GM12872 (cell line): ENCODE measurements at regions not wholly inside any gene's neighbourhood (a gene's known extent, or its start where the extent isn't known, plus 50 kb on each side); places are given as distances from the start of the nearest gene placed in this dataset.

ENCODE experiments used
- TF ChIP-seq, protein P1 (sequence below): IDR thresholded peaks from 3 replicates; pipeline ENCODE4 v1.5.1; 2011; ENCODE audit warnings: low read depth, mild to moderate bottlenecking, low read length, moderate library complexity; ENCODE audit not compliant: insufficient read depth

DNA sequence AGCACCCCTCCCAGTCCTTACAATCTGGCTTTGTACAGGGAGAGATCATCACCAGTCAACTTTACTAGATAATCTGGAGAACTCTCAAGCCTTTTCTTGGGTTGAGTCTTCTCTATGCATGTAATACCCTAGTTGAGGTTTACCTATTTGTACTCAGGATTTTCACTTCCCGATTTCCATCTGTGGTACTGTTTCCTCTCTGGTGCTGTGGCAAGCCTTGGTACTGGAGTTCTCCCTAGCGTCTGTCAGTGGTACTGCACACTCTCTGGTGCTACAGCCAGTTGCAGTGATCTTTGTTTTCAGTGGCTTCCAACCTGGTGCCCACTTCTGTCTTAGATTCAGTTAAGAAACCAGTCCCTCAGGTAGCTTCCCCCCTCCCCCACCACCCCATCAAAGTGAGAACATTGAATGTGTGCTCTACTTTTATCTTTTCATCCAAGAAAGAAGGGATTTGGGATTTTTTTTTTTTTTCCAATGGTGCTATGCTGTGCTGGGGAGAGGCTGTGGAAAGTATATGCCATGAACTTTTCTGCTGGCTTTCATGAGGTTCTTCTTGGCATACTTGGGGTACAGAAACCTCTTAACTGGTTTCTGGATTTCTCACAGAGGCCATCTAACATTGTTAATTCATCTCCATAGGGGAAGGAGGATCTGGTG is 69.4 kb upstream of the EVL start:
- TF ChIP-seq, protein P1, sequence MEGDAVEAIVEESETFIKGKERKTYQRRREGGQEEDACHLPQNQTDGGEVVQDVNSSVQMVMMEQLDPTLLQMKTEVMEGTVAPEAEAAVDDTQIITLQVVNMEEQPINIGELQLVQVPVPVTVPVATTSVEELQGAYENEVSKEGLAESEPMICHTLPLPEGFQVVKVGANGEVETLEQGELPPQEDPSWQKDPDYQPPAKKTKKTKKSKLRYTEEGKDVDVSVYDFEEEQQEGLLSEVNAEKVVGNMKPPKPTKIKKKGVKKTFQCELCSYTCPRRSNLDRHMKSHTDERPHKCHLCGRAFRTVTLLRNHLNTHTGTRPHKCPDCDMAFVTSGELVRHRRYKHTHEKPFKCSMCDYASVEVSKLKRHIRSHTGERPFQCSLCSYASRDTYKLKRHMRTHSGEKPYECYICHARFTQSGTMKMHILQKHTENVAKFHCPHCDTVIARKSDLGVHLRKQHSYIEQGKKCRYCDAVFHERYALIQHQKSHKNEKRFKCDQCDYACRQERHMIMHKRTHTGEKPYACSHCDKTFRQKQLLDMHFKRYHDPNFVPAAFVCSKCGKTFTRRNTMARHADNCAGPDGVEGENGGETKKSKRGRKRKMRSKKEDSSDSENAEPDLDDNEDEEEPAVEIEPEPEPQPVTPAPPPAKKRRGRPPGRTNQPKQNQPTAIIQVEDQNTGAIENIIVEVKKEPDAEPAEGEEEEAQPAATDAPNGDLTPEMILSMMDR, result peak; percentile 97

DNA sequence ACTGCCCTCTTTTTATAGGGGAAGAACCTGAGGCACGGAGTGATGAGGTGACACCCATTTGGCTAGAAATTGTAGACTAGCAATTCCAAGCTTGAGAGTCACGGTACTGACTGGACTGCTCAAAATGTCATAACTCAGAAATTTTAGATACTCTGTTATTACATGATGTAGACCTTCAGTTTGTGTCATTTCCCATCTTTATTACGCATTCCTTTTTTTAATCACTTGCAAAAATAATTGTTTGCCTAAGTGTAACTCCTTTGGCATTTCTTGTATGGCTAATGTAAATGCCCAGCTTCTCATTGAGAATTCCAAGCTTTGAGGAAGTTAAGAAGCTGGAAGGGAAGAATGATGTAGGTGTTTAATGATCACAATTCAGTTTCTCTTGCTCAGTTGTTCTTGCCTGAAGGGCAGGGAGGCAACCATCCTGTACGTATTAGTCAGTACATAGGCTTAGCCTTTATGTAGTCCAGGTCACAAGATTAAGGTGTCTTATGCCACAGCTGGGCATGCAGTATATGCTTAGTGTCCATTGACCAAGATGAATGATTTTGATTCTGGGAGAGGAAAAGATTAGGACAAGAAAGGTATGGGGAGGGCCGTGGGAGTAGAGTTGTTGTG is 68.2 kb upstream of the EVL start:
- TF ChIP-seq, protein P1, result no peak

DNA sequence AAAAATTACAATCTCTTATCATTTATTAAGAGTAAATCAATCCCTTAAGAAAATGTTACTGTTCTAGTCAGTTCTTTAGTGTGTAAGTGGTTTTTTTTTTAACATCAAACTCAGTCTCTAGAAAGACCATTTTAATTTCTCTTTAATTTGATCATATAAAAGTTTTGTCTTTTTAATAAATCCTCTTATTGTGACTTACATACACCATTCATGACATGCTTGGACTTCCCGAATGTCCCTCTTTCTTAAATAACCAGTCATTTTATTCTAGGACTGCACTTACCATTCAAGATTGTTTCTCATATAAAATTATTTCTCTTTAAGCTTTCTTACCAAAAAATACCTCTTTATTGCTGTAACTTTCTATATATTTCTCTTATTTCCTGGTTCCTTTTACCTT is 60.8 kb upstream of the EVL start:
- TF ChIP-seq, protein P1, result no peak

DNA sequence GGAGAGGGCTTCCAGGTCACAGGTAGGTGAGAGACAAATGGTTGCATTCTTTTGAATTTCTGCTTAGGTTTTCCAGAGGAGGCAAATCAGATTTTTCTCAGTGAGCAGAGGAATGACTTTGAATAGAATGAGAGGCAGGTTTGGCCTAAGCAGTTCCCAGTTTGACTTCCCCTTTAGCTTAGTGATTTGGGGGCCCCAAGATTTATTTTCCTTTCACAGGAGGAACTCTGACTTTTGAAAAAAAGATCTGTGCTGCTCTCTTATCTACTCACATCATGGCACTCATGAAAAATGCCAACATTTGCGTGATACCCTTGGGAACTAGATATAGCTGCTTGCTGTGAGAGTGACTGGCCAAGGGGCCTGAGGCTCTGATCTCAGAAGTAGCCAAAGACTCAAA is 58.0 kb upstream of the EVL start:
- TF ChIP-seq, protein P1, result no peak

DNA sequence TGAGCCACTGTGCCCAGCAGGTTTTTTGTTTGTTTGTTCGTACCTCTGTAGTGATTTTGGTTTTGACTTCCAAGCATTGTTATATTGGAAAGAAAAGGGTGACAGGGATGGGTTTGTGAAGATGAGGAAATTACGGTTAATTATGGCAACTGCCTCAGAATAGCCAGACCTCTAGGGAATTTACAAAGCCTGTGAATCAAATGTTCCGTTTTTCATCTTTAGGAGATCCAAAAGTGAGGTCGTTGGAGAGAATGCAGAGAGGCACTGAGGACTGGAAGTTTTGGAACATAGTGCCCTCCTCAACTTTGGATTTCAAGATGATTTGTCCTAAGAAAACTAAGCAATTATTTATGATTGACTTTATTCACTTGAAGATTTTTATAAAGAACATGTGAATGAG is 54.5 kb upstream of the EVL start:
- TF ChIP-seq, protein P1, result no peak

DNA sequence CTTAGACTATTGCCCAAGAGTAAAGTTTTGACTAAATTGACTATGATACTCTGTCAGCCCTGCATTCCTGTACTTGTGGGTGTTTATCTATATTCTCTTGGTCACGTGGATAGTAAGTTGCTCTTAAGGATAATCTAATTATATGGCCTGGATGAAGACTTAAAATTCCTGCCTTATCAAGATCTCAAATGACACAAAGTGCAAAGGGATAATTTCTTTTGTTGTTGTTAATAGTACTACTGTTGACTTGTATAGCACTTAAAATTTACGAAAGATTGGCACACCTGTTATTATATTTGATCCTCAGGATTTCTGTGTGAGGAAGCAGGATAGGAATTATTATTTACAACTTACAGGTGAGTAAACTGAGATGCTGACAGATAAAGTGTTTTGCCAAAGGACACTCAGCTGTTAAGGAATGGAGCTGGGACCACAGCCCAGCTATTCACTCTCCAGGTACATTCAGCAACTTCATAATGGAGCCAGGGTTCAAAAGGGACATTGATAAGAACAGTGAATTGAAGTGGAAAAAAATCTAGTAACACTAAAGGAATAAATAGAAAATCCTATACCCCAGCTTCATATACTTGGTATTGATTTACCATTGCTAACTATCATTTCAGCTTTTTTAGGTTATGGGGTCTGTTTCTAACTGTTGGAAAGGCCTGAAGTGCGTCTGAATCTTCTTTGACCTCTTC is 53.4 kb upstream of the EVL start:
- TF ChIP-seq, protein P1, result no peak

DNA sequence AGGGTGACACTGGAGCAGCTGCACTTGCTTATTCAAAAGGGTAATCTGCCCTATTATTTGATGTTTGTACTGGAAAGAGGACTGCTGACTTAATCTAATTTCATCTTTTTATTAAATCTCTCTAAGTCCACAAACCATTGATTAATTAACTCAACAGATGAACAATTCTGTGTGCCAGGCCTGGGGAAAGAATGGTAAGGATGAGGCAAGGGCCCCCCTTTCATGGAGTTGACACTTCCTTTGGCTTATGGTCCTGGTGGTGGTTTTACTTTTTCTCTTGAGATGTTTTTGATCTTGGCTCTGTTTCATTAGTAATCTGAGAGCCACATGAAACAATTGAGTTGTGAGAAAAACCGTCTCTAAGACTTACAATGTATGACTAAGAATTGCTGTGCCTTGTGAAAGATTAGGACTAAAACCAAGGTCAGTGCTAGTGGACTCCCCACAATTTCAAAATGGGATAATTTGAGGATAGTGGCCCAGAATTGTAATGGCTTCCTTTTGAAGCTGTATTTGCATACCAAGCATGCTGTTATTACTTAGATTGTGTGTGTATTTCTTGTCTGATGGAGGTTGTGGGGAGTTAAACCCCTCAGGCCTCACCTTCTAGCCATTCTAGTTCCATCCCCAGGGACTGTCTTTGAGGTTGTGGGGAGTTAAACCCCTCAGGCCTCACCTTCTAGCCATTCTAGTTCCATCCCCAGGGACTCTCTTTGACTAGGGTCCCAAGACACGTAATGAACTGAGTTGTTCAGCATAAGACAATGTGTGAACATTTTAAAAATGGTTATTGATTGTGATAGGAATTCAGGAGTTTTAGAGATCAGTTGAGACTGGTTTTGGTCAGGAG is 52.5 kb upstream of the EVL start:
- TF ChIP-seq, protein P1, result no peak
